ENCODE measurements at regions not wholly inside any gene's neighbourhood (a gene's known extent, or its start where the extent isn't known, plus 50 kb on each side); places are given as distances from the start of the nearest gene placed in this dataset.

GRCh38 chr10:111522141-111522540 lies 445.3 kb downstream of the ADRA2A start:
- TF ChIP-seq NRF1 (IDR thresholded peaks at IDR 0.05; ENCODE audit: low read depth, low read length) = no peak
- TF ChIP-seq NANOG (IDR thresholded peaks at IDR 0.05; ENCODE audit: insufficient read depth, low read depth, low read length, poor library complexity, severe bottlenecking) = no peak
- no peak for TF ChIP-seq CBX8 (IDR thresholded peaks at IDR 0.05; ENCODE audit: borderline replicate concordance, low read depth, low read length)
- no peak for TF ChIP-seq BRCA1 (IDR thresholded peaks at IDR 0.05; ENCODE audit: low read depth, low read length)
- no peak for TF ChIP-seq TEAD4 (IDR thresholded peaks at IDR 0.05; ENCODE audit: low read depth, low read length)
- TF ChIP-seq EZH2 (IDR thresholded peaks at IDR 0.05; ENCODE audit: low read depth, low read length, severe bottlenecking) = no peak
- TF ChIP-seq, protein P1, sequence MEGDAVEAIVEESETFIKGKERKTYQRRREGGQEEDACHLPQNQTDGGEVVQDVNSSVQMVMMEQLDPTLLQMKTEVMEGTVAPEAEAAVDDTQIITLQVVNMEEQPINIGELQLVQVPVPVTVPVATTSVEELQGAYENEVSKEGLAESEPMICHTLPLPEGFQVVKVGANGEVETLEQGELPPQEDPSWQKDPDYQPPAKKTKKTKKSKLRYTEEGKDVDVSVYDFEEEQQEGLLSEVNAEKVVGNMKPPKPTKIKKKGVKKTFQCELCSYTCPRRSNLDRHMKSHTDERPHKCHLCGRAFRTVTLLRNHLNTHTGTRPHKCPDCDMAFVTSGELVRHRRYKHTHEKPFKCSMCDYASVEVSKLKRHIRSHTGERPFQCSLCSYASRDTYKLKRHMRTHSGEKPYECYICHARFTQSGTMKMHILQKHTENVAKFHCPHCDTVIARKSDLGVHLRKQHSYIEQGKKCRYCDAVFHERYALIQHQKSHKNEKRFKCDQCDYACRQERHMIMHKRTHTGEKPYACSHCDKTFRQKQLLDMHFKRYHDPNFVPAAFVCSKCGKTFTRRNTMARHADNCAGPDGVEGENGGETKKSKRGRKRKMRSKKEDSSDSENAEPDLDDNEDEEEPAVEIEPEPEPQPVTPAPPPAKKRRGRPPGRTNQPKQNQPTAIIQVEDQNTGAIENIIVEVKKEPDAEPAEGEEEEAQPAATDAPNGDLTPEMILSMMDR (IDR thresholded peaks at IDR 0.05; ENCODE audit: control extremely low read depth in 1 of 3, insufficient read depth in 1 of 3, low read depth in 1 of 3, low read length in 3 of 3) = no peak
- no peak for TF ChIP-seq SUZ12 (IDR thresholded peaks at IDR 0.05; ENCODE audit: low read length)
- TF ChIP-seq GTF2F1 (IDR thresholded peaks at IDR 0.05; ENCODE audit: borderline replicate concordance, low read depth, low read length) = no peak
- TF ChIP-seq POLR2A (IDR thresholded peaks at IDR 0.05; ENCODE audit: control extremely low read depth in 1 of 2, low read depth in 2 of 2, low read length in 2 of 2) = no peak
- no peak for TF ChIP-seq PHF8 (conservative IDR thresholded peaks at IDR 0.05; ENCODE audit: low read depth, low read length)

Measured in H1 (cell line).